OCI-LY1 (cell line): ENCODE measurements at regions not wholly inside any gene's neighbourhood (a gene's known extent, or its start where the extent isn't known, plus 50 kb on each side); places are given as distances from the start of the nearest gene placed in this dataset.

ENCODE experiments used
- EZH2 ChIP-seq: fragments of 200-600 bp; sonication (generic), shearing (Covaris generic); IDR thresholded peaks from 2 replicates; pipeline ENCODE4 v1.8.0; 2017; ENCODE audit warnings: borderline replicate concordance, mixed run types, mild to moderate bottlenecking, antibody characterized with exemption, low read length, moderate library complexity, mixed read lengths
- TF ChIP-seq, protein P1 (sequence below): fragments of 200-600 bp; sonication (generic), shearing (Covaris generic); IDR thresholded peaks from 2 replicates; pipeline ENCODE4 v1.5.1; 2017; ENCODE audit warnings: mild to moderate bottlenecking, antibody characterized with exemption, low read length, moderate library complexity, mixed read lengths

DNA sequence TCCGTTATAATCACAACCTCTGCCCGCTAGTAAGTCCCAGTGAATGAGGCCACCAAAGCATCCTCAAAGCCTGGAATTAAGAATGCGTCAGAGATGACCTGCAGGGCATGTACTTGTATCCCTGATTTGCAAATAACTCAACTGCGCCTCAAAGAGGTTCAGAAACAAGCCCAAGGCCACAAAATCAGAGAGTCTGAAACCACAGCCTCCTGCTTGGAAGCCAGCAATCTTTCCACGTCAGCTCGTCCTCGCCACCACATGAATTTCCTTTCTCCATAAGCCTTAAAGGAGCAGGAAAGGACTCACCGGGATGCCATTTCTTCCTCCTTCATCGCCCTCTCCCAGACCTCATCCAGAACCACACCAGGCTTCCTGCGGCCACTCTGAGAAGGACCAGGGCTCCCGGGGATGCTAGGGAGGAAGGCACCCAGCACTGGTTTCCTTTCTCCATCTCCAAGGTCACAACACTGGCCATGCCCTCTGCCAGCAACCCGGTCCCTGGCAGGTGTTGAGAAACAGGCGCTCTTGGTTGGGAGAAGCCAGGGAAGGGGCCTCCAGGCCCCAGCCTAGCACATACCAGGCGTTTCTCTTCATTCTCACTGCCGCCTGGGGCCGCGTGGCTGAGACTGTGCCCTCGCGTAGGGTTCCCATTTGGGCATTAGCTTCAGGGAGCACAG, 191.2 kb upstream of the DIO3 start:
- TF ChIP-seq EZH2, result no peak
- TF ChIP-seq, protein P1, sequence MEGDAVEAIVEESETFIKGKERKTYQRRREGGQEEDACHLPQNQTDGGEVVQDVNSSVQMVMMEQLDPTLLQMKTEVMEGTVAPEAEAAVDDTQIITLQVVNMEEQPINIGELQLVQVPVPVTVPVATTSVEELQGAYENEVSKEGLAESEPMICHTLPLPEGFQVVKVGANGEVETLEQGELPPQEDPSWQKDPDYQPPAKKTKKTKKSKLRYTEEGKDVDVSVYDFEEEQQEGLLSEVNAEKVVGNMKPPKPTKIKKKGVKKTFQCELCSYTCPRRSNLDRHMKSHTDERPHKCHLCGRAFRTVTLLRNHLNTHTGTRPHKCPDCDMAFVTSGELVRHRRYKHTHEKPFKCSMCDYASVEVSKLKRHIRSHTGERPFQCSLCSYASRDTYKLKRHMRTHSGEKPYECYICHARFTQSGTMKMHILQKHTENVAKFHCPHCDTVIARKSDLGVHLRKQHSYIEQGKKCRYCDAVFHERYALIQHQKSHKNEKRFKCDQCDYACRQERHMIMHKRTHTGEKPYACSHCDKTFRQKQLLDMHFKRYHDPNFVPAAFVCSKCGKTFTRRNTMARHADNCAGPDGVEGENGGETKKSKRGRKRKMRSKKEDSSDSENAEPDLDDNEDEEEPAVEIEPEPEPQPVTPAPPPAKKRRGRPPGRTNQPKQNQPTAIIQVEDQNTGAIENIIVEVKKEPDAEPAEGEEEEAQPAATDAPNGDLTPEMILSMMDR, result no peak
